ENCODE measurements at regions not wholly inside any gene's neighbourhood (a gene's known extent, or its start where the extent isn't known, plus 50 kb on each side); places are given as distances from the start of the nearest gene placed in this dataset.
A peak's percentile ranks its signal among the peaks of the same experiment; 100 is the strongest.

DNA sequence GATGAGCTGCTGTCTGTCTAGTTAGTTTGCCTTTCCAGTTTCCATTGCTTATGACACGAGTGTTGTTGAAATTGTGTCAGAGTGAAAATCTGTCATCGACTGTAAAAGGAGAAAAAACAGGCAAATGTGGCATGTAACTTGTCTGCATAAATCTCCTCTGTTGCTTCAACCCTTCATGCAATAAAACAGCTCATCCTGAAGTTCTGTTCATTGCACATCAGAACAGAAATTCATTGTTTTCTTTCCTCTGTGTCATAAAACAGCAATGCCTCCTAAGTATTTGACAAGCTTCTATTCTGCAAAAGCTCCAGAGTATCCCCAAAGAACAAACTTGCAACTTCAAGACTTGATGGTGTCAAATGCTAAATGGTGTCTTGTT is 432.1 kb downstream of the MEIS1 start:
- TF ChIP-seq CTCF (conservative IDR thresholded peaks at IDR 0.05), result no peak

DNA sequence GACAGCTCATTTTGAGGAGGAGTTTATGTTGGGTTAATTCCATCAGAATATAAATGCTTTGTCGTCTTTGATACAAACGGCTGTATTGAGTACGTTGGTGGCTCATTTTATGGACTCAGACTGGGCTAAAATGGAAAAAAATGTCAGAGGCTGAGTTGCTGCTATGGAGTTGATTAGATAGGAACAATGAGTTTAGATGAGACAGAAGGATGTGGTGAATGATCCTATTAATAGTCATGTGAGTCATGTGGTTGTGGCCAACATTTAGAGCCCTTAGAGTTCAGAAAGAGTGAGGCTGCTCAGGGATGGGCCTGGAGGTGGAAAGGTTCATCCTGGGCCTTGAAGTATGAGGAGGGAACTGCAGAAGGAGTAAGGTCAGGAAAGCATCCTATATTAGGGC is 434.2 kb downstream of the MEIS1 start:
- Mint-ChIP-seq H3K36me3 (ENCODE audit: low read depth) (no peaks in the 10 kb centered on the region), H3K9me3 (no peaks in the 10 kb centered on the region), H3K27me3 (ENCODE audit: insufficient read depth) (peaks cover 18% of the 10 kb centered on the region), H3K4me3 (no peak overlapping the region), H3K4me1 (no peaks in the 10 kb centered on the region), H3K27ac (no peak overlapping the region)
- Histone ChIP-seq H3K9me3 (ENCODE audit: control insufficient read depth, low read length) (no peaks in the 10 kb centered on the region), H3K4me1 (ENCODE audit: control insufficient read depth, insufficient read depth, low read length) (no peaks in the 10 kb centered on the region), H3K27me3 (ENCODE audit: control insufficient read depth, insufficient read depth, low read length, poor library complexity, severe bottlenecking) (no peaks in the 10 kb centered on the region), H3K27ac (ENCODE audit: low read depth, low read length) (no peak overlapping the region), H3K36me3 (ENCODE audit: control insufficient read depth, insufficient read depth, low read length) (no peaks in the 10 kb centered on the region), H3K4me3 (ENCODE audit: low read length) (no peak overlapping the region), H3K9ac (ENCODE audit: extremely low read depth, low read length, poor library complexity, severe bottlenecking) (no peak overlapping the region)
- DNase-seq, result no peak
- 94 to 96% methylated on average over 3 of the region's 3 CpGs for WGBS, 2 experiments (ENCODE audit: insufficient coverage in 1 of 2, insufficient read length in 1 of 2)
- TF ChIP-seq CTCF (conservative IDR thresholded peaks at IDR 0.05), result no peak

More for the DNA sequence above, 432.1 kb downstream of the MEIS1 start:
- H3K36me3 Mint-ChIP-seq (ENCODE audit: low read depth), result no peaks in the 10 kb centered on the region
- no peaks in the 10 kb centered on the region for H3K4me1 Mint-ChIP-seq
- no peak overlapping the region for H3K27ac Mint-ChIP-seq
- Histone ChIP-seq H3K9me3 (ENCODE audit: control insufficient read depth, low read length) (no peaks in the 10 kb centered on the region), H3K9ac (ENCODE audit: extremely low read depth, low read length, poor library complexity, severe bottlenecking) (no peak overlapping the region), H3K27ac (ENCODE audit: low read depth, low read length) (peak overlapping the region; percentile 15), H3K36me3 (ENCODE audit: control insufficient read depth, insufficient read depth, low read length) (no peaks in the 10 kb centered on the region), H3K4me3 (ENCODE audit: low read length) (no peak overlapping the region), H3K4me1 (ENCODE audit: control insufficient read depth, insufficient read depth, low read length) (no peaks in the 10 kb centered on the region), H3K27me3 (ENCODE audit: control insufficient read depth, insufficient read depth, low read length, poor library complexity, severe bottlenecking) (no peaks in the 10 kb centered on the region)
- 83 to 88% methylated on average over 2 of the region's 2 CpGs for WGBS, 2 experiments (ENCODE audit: insufficient coverage in 1 of 2, insufficient read length in 1 of 2)
- no peak for DNase-seq
- H3K27me3 Mint-ChIP-seq (ENCODE audit: insufficient read depth), result peaks cover 18% of the 10 kb centered on the region
- H3K4me3 Mint-ChIP-seq, result no peak overlapping the region
- H3K9me3 Mint-ChIP-seq, result no peaks in the 10 kb centered on the region

DNA sequence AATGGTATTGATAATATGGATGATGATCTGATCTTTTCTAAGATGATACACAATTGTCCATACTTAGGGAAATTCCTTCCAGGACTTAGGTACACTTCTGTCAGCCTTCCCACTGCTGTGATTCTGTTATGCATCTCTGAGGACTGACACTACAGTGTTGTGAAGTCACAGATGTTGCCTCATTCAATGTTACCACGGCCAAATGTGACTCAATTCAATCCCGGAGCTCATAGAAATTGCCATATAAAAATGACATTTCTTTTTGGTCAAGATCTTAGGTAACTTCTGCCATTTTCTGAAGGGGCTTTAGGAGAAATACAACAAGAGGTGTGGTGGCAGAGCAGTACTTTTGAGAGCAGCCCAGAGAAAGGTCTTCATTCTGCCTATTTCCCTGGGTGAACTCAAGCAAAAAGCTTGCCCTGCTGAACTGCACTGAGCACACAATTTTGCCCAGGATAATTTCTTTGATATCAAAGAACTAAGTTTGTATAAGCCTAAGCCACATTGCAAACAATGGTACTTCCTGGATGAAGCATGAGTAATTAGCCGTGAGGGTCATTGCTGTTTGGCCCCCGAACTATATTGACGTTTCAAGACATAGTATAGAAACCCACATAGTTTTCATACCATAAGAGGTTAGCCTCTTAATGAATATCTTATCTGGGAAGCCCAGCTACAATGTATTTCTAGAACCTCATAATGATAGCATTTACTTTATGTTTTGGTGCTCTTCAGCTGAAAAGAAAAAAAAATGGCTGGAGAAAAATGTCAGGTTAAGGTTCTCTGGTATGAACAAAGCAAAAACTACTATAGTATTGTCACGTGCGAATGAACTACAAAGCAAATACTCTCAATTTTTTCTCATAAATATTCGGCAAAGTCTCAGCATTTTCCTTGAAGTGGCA is 437.4 kb downstream of the MEIS1 start:
- H3K4me3 Mint-ChIP-seq, result no peak overlapping the region
- 88 to 94% methylated on average over 5 to 8 of the region's 8 CpGs for WGBS, 2 experiments (ENCODE audit: insufficient coverage in 1 of 2, insufficient read length in 1 of 2)
- Histone ChIP-seq H3K27me3 (ENCODE audit: control insufficient read depth, insufficient read depth, low read length, poor library complexity, severe bottlenecking) (no peaks in the 10 kb centered on the region), H3K27ac (ENCODE audit: low read depth, low read length) (no peak overlapping the region), H3K4me3 (ENCODE audit: low read length) (no peak overlapping the region), H3K9ac (ENCODE audit: extremely low read depth, low read length, poor library complexity, severe bottlenecking) (no peak overlapping the region), H3K4me1 (ENCODE audit: control insufficient read depth, insufficient read depth, low read length) (no peaks in the 10 kb centered on the region), H3K9me3 (ENCODE audit: control insufficient read depth, low read length) (no peaks in the 10 kb centered on the region), H3K36me3 (ENCODE audit: control insufficient read depth, insufficient read depth, low read length) (no peaks in the 10 kb centered on the region)
- H3K36me3 Mint-ChIP-seq (ENCODE audit: low read depth), result no peaks in the 10 kb centered on the region
- no peak for TF ChIP-seq CTCF (conservative IDR thresholded peaks at IDR 0.05)
- H3K9me3 Mint-ChIP-seq, result no peaks in the 10 kb centered on the region
- peaks cover 21% of the 10 kb centered on the region for H3K27me3 Mint-ChIP-seq (ENCODE audit: insufficient read depth)
- no peaks in the 10 kb centered on the region for H3K4me1 Mint-ChIP-seq
- no peak for DNase-seq
- H3K27ac Mint-ChIP-seq, result no peak overlapping the region
